ENCODE measurements at regions not wholly inside any gene's neighbourhood (a gene's known extent, or its start where the extent isn't known, plus 50 kb on each side); places are given as distances from the start of the nearest gene placed in this dataset.

DNA sequence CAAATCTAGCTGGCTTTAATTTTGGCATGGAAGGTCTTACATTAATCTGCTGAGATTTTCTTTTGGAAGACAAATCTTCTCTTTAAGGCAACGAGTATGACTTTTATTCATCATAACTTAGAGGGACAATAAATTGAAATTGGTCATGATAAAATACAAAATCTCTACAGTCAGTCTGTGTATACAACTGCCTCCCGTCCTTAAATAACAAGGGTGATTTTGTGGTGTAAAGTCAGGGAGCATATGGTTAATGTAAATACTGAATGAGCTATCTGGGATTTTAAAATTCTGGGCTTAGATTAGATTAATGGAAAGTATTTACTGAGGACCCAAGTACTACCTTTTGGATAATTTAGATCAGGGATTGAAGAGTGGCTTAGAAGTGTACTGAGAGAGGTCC is 328.4 kb upstream of the HAND2 start:
- Mint-ChIP-seq H3K4me3 (no peak overlapping the region), H3K27ac (no peak overlapping the region), H3K4me1 (no peaks in the 10 kb centered on the region), H3K9me3 (peaks cover 6% of the 10 kb centered on the region), H3K27me3 (ENCODE audit: insufficient read depth, low read depth) (no peaks in the 10 kb centered on the region), H3K36me3 (no peaks in the 10 kb centered on the region)
- no peak for TF ChIP-seq EZH2 (IDR thresholded peaks at IDR 0.05)
- Histone ChIP-seq H3K27ac (no peak overlapping the region), H3K79me2 (ENCODE audit: low read depth) (no peaks in the 10 kb centered on the region), H3K9me3 (ENCODE audit: low read depth) (no peaks in the 10 kb centered on the region), H3K9ac (no peak overlapping the region), H4K20me1 (ENCODE audit: low read depth) (no peaks in the 10 kb centered on the region), H3F3A (ENCODE audit: low read depth) (no peaks in the 10 kb centered on the region), H3K4me3 (no peak overlapping the region), H3K27me3 (no peaks in the 10 kb centered on the region), H2AFZ (replicated peaks) (no peak overlapping the region), H3K36me3 (no peaks in the 10 kb centered on the region), H3K4me2 (no peak overlapping the region), H3K4me1 (no peaks in the 10 kb centered on the region)
- DNase-seq (ENCODE audit: low spot score) = no peak

DNA sequence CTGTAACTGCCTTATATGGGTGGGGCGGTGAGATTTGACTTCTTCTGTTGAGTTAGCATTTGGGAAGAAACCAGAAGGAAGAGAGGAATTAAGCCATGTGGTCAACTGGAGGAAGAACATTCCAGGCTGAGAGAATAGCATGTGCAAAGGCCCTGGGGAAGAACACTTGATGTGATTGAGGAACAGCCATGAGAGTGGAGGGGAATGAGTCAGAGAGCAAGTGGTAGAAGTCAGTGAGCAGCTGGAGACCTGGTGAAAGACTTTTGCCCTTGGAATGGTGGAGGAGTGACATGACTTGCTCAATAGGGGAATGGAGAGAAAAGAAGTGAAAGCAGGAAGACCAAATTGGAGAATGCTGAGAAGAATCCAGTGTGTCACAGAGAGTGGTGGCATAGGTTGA is 327.8 kb upstream of the HAND2 start:
- H3K4me2 ChIP-seq = no peak overlapping the region
- Mint-ChIP-seq H3K4me1 (no peaks in the 10 kb centered on the region), H3K27ac (no peak overlapping the region), H3K4me3 (no peak overlapping the region), H3K27me3 (ENCODE audit: insufficient read depth, low read depth) (no peaks in the 10 kb centered on the region), H3K36me3 (no peaks in the 10 kb centered on the region), H3K9me3 (no peaks in the 10 kb centered on the region)
- no peaks in the 10 kb centered on the region for H3K79me2 ChIP-seq (ENCODE audit: low read depth)
- no peaks in the 10 kb centered on the region for H3F3A ChIP-seq (ENCODE audit: low read depth)
- no peaks in the 10 kb centered on the region for H3K36me3 ChIP-seq
- no peak overlapping the region for H3K27ac ChIP-seq
- no peak overlapping the region for H3K9ac ChIP-seq
- H3K9me3 ChIP-seq (ENCODE audit: low read depth) = no peaks in the 10 kb centered on the region
- H2AFZ ChIP-seq (replicated peaks) = no peak overlapping the region
- no peaks in the 10 kb centered on the region for H3K27me3 ChIP-seq
- no peak overlapping the region for H3K4me3 ChIP-seq
- DNase-seq (ENCODE audit: low spot score) = no peak
- no peaks in the 10 kb centered on the region for H3K4me1 ChIP-seq
- TF ChIP-seq, protein P1, sequence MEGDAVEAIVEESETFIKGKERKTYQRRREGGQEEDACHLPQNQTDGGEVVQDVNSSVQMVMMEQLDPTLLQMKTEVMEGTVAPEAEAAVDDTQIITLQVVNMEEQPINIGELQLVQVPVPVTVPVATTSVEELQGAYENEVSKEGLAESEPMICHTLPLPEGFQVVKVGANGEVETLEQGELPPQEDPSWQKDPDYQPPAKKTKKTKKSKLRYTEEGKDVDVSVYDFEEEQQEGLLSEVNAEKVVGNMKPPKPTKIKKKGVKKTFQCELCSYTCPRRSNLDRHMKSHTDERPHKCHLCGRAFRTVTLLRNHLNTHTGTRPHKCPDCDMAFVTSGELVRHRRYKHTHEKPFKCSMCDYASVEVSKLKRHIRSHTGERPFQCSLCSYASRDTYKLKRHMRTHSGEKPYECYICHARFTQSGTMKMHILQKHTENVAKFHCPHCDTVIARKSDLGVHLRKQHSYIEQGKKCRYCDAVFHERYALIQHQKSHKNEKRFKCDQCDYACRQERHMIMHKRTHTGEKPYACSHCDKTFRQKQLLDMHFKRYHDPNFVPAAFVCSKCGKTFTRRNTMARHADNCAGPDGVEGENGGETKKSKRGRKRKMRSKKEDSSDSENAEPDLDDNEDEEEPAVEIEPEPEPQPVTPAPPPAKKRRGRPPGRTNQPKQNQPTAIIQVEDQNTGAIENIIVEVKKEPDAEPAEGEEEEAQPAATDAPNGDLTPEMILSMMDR (IDR thresholded peaks at IDR 0.05) = no peak
- TF ChIP-seq EZH2 (IDR thresholded peaks at IDR 0.05) = no peak
- TF ChIP-seq EZH2phosphoT487 (IDR thresholded peaks at IDR 0.05) = no peak
- no peaks in the 10 kb centered on the region for H4K20me1 ChIP-seq (ENCODE audit: low read depth)

DNA sequence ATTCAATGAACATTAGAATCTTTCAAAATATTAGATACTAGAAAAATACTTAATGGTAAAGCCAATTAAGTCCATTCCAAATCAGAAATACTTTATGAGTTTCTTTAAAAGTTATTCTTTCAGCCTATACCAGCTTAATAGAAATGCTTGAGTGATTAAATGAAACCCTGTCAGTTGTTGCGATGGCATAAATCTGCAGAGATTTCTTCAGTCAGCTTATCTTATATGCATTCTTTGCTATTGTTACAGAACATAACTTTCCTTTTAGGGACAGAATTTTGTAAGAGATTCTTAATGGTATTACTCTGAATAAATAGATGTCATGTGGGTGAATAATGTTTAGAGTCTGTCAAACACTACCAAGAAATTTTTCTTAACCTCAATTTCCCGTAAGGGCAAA is 325.0 kb upstream of the HAND2 start:
- H3K4me1 Mint-ChIP-seq = no peaks in the 10 kb centered on the region
- no peaks in the 10 kb centered on the region for H3K27me3 ChIP-seq
- H3K9me3 ChIP-seq (ENCODE audit: low read depth) = no peaks in the 10 kb centered on the region
- no peaks in the 10 kb centered on the region for H3K36me3 Mint-ChIP-seq
- H3K4me3 ChIP-seq = no peak overlapping the region
- H3K4me3 Mint-ChIP-seq = no peak overlapping the region
- H2AFZ ChIP-seq (replicated peaks) = no peak overlapping the region
- H3K79me2 ChIP-seq (ENCODE audit: low read depth) = no peaks in the 10 kb centered on the region
- H3F3A ChIP-seq (ENCODE audit: low read depth) = no peaks in the 10 kb centered on the region
- no peak overlapping the region for H3K4me2 ChIP-seq
- TF ChIP-seq, protein P1 (IDR thresholded peaks at IDR 0.05) = no peak
- no peak for TF ChIP-seq EZH2 (IDR thresholded peaks at IDR 0.05)
- no peak for TF ChIP-seq EZH2phosphoT487 (IDR thresholded peaks at IDR 0.05)
- H3K27me3 Mint-ChIP-seq (ENCODE audit: insufficient read depth, low read depth) = no peaks in the 10 kb centered on the region
- no peak overlapping the region for H3K9ac ChIP-seq
- H4K20me1 ChIP-seq (ENCODE audit: low read depth) = no peaks in the 10 kb centered on the region
- no peak overlapping the region for H3K27ac Mint-ChIP-seq
- no peaks in the 10 kb centered on the region for H3K9me3 Mint-ChIP-seq
- H3K27ac ChIP-seq = no peak overlapping the region
- DNase-seq (ENCODE audit: low spot score) = no peak
- no peaks in the 10 kb centered on the region for H3K4me1 ChIP-seq
- no peaks in the 10 kb centered on the region for H3K36me3 ChIP-seq

DNA sequence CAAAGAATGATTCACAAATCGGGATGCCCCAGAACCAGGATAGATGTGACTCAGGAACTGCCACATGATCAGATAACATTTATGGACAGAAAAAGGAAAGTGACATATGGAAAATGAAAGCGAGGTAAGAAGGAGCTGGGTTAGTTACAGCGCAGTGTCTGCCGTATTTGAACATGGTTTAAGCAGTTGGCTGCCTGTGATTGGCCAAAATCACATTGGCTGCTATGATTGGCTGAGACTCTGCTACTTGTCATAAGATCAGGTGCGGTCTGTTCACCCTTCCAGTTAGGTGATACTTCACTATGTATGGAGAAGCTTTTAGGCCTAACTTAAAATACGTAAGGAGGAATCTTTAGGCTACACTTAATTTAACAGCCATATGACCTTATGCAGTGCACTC is 322.7 kb upstream of the HAND2 start:
- no peak overlapping the region for H3K4me3 Mint-ChIP-seq

More for the DNA sequence above, 322.7 kb upstream of the HAND2 start:
- Histone ChIP-seq H2AFZ (replicated peaks) (no peak overlapping the region), H3K9ac (no peak overlapping the region), H3K4me1 (no peaks in the 10 kb centered on the region), H3K9me3 (ENCODE audit: low read depth) (no peaks in the 10 kb centered on the region), H3K4me3 (no peak overlapping the region), H3K4me2 (no peak overlapping the region), H3K79me2 (ENCODE audit: low read depth) (no peaks in the 10 kb centered on the region), H3F3A (ENCODE audit: low read depth) (no peaks in the 10 kb centered on the region), H3K27me3 (no peaks in the 10 kb centered on the region), H3K36me3 (no peaks in the 10 kb centered on the region), H3K27ac (no peak overlapping the region), H4K20me1 (ENCODE audit: low read depth) (no peaks in the 10 kb centered on the region)
- no peaks in the 10 kb centered on the region for H3K4me1 Mint-ChIP-seq
- TF ChIP-seq EZH2phosphoT487 (IDR thresholded peaks at IDR 0.05) = no peak
- TF ChIP-seq, protein P1 (IDR thresholded peaks at IDR 0.05) = no peak
- TF ChIP-seq EZH2 (IDR thresholded peaks at IDR 0.05) = no peak
- H3K36me3 Mint-ChIP-seq = no peaks in the 10 kb centered on the region
- H3K9me3 Mint-ChIP-seq = no peaks in the 10 kb centered on the region
- no peak for DNase-seq (ENCODE audit: low spot score)
- H3K27ac Mint-ChIP-seq = no peak overlapping the region
- H3K27me3 Mint-ChIP-seq (ENCODE audit: insufficient read depth, low read depth) = no peaks in the 10 kb centered on the region
